Progenitor cell of endocrine pancreas (in vitro differentiated cells): ENCODE measurements at regions not wholly inside any gene's neighbourhood (a gene's known extent, or its start where the extent isn't known, plus 50 kb on each side); places are given as distances from the start of the nearest gene placed in this dataset.

Experiments used
- DNase-seq: peaks from one replicate; pipeline ENCODE4 v3.0.0; 2021; ENCODE audit warnings: low spot score; ENCODE audit not compliant: unreplicated experiment
- H3K27ac Mint-ChIP-seq: 2 replicates; pipeline ENCODE4 v1.8.0; 2021; ENCODE audit warnings: mild to moderate bottlenecking, moderate library complexity, mixed read lengths
- H3K27me3 Mint-ChIP-seq: 2 replicates; pipeline ENCODE4 v1.8.0; 2021; ENCODE audit warnings: mixed read lengths
- H3K36me3 Mint-ChIP-seq: 2 replicates; pipeline ENCODE4 v1.8.0; 2022; ENCODE audit warnings: mixed read lengths; ENCODE audit not compliant: insufficient read depth
- H3K4me1 Mint-ChIP-seq: 2 replicates; pipeline ENCODE4 v1.8.0; 2021; ENCODE audit warnings: low read depth, mixed read lengths
- H3K4me3 Mint-ChIP-seq: 2 replicates; pipeline ENCODE4 v1.8.0; 2021; ENCODE audit warnings: low read depth, mild to moderate bottlenecking, moderate library complexity, mixed read lengths
- H3K9me3 Mint-ChIP-seq: 2 replicates; pipeline ENCODE4 v1.8.0; 2021; ENCODE audit warnings: low read depth, mixed read lengths
- TF ChIP-seq, protein P1 (sequence below): fragments of 200-600 bp; sonication (generic); IDR thresholded peaks from one replicate; pipeline ENCODE4 v1.5.0; 2021; ENCODE audit warnings: antibody characterized with exemption, mild to moderate bottlenecking; ENCODE audit not compliant: unreplicated experiment

DNA sequence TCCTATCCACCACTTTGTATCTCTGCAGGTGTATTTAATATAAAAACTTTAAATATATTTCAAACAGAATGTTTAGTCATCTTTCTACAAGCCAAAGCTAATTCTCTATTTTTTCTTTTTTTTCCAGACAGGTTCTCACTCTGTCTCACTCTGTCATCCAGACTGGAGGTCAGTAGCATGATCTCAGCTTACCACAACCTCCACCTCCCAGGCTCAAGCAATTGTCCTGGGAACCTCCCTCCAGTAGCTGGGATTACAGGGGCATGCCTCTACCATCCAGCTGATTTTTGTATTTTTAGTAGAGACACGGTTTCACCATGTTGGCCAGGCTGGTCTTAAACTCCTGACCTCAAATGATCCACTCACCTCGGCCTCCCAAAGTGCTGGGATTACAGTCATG, 202.6 kb downstream of the VGLL3 start:
- no peaks in the 10 kb centered on the region for H3K4me1 Mint-ChIP-seq
- H3K36me3 Mint-ChIP-seq, result no peaks in the 10 kb centered on the region
- TF ChIP-seq, protein P1, sequence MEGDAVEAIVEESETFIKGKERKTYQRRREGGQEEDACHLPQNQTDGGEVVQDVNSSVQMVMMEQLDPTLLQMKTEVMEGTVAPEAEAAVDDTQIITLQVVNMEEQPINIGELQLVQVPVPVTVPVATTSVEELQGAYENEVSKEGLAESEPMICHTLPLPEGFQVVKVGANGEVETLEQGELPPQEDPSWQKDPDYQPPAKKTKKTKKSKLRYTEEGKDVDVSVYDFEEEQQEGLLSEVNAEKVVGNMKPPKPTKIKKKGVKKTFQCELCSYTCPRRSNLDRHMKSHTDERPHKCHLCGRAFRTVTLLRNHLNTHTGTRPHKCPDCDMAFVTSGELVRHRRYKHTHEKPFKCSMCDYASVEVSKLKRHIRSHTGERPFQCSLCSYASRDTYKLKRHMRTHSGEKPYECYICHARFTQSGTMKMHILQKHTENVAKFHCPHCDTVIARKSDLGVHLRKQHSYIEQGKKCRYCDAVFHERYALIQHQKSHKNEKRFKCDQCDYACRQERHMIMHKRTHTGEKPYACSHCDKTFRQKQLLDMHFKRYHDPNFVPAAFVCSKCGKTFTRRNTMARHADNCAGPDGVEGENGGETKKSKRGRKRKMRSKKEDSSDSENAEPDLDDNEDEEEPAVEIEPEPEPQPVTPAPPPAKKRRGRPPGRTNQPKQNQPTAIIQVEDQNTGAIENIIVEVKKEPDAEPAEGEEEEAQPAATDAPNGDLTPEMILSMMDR, result no peak
- no peak overlapping the region for H3K27ac Mint-ChIP-seq
- H3K9me3 Mint-ChIP-seq, result no peaks in the 10 kb centered on the region
- H3K4me3 Mint-ChIP-seq, result no peak overlapping the region
- H3K27me3 Mint-ChIP-seq, result no peaks in the 10 kb centered on the region
- no peak for DNase-seq

- Mint-ChIP-seq H3K4me1 (no peaks in the 10 kb centered on the region), H3K27me3 (no peaks in the 10 kb centered on the region), H3K4me3 (no peak overlapping the region), H3K36me3 (no peaks in the 10 kb centered on the region), H3K9me3 (no peaks in the 10 kb centered on the region), H3K27ac (no peak overlapping the region)
- DNase-seq, result no peak
- TF ChIP-seq, protein P1, result no peak
Observed at GRCh38 chr3:86787091-86787490, 203.9 kb downstream of the VGLL3 start.

GRCh38 chr3:86785386-86785785, 205.6 kb downstream of the VGLL3 start:
- no peak for DNase-seq
- Mint-ChIP-seq H3K27ac (no peak overlapping the region), H3K9me3 (no peaks in the 10 kb centered on the region), H3K4me3 (no peak overlapping the region), H3K36me3 (no peaks in the 10 kb centered on the region), H3K4me1 (no peaks in the 10 kb centered on the region), H3K27me3 (no peaks in the 10 kb centered on the region)
- TF ChIP-seq, protein P1, result peak; percentile 25

- TF ChIP-seq, protein P1, result no peak
- no peak overlapping the region for H3K27ac Mint-ChIP-seq
- DNase-seq, result no peak
- H3K27me3 Mint-ChIP-seq, result no peaks in the 10 kb centered on the region
- H3K4me3 Mint-ChIP-seq, result no peak overlapping the region
- H3K9me3 Mint-ChIP-seq, result no peaks in the 10 kb centered on the region
- H3K36me3 Mint-ChIP-seq, result no peaks in the 10 kb centered on the region
- H3K4me1 Mint-ChIP-seq, result no peaks in the 10 kb centered on the region
Observed at GRCh38 chr3:86782866-86783265, 208.1 kb downstream of the VGLL3 start.

DNA sequence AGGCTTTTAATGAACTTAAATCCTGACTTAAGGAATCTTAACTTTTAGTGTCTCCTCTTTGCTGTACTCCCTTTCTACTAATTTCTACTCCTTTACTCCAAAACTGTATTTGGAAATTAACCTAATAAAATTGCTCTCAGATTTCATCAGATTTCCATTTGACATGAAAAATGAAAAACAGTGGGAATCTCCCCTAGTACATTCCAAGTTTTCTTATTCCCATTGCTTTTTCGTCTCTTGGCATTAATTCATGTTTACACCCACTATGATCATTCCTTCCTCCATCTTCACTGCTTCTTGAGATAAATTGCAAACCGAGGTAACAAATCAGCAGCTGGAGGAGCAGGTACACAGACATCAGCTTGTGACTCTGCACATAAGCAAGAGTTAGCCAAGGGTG, 208.7 kb downstream of the VGLL3 start:
- no peak overlapping the region for H3K27ac Mint-ChIP-seq

More for the DNA sequence above, 208.7 kb downstream of the VGLL3 start:
- no peaks in the 10 kb centered on the region for H3K4me1 Mint-ChIP-seq
- TF ChIP-seq, protein P1, result no peak
- H3K4me3 Mint-ChIP-seq, result no peak overlapping the region
- no peaks in the 10 kb centered on the region for H3K9me3 Mint-ChIP-seq
- no peak for DNase-seq
- H3K36me3 Mint-ChIP-seq, result no peaks in the 10 kb centered on the region
- H3K27me3 Mint-ChIP-seq, result no peaks in the 10 kb centered on the region
